Keratinocyte (primary cell): ENCODE measurements at regions not wholly inside any gene's neighbourhood (a gene's known extent, or its start where the extent isn't known, plus 50 kb on each side); places are given as distances from the start of the nearest gene placed in this dataset.

Source experiments
- DNase-seq: peaks from one replicate; pipeline ENCODE4 v3.0.0-alpha.2; 2011; ENCODE audit warnings: low read depth, missing footprints, low spot score
- FAIRE-seq: peaks from 2 replicates; lab custom pipeline; 2011; peaks lifted over from hg19 to GRCh38; lab: Jason Lieb, UNC
- H2AFZ ChIP-seq: 2 replicates; pipeline ENCODE4 v1.6.0; 2012; ENCODE audit warnings: low read length, control low read depth, inconsistent platforms; ENCODE audit not compliant: control insufficient read depth
- H3K27ac ChIP-seq: 2 replicates; pipeline ENCODE4 v1.5.1; 2011; ENCODE audit warnings: low read length; ENCODE audit not compliant: control insufficient read depth, insufficient read depth
- H3K27me3 ChIP-seq: 3 replicates; pipeline ENCODE4 v1.6.0; 2011; ENCODE audit warnings: low read length; ENCODE audit not compliant: control insufficient read depth, insufficient read depth; ENCODE audit errors: extremely low read depth
- H3K36me3 ChIP-seq, 2 experiments: 2 replicates in 1 of 2; 3 replicates in 1 of 2; pipeline ENCODE4 v1.5.1; 2011; ENCODE audit warnings: low read length in 2 of 2, mild to moderate bottlenecking in 1 of 2; ENCODE audit not compliant: control insufficient read depth in 2 of 2, insufficient read depth in 2 of 2; ENCODE audit errors: extremely low read depth in 1 of 2
- H3K4me1 ChIP-seq: 3 replicates; pipeline ENCODE4 v1.5.1; 2011; ENCODE audit warnings: low read length; ENCODE audit not compliant: control insufficient read depth, insufficient read depth; ENCODE audit errors: extremely low read depth
- H3K4me2 ChIP-seq: 3 replicates; pipeline ENCODE4 v1.6.0; 2011; ENCODE audit warnings: low read depth, low read length; ENCODE audit not compliant: control insufficient read depth, insufficient read depth; ENCODE audit errors: extremely low read depth
- H3K4me3 ChIP-seq, 3 experiments: fragments of 200-600 bp in 1 of 3; sonication (generic) in 1 of 3; 2 replicates in 2 of 3; 3 replicates in 1 of 3; pipeline ENCODE4 v1.5.1; 2011 to 2016; ENCODE audit warnings: low read length in 3 of 3, mild to moderate bottlenecking in 3 of 3, control low read depth in 2 of 3, inconsistent platforms in 1 of 3, low read depth in 1 of 3, mixed read lengths in 1 of 3, mixed run types in 1 of 3, moderate library complexity in 1 of 3; ENCODE audit not compliant: control insufficient read depth in 2 of 3, insufficient read depth in 2 of 3; ENCODE audit errors: extremely low read depth in 1 of 3
- H3K79me2 ChIP-seq: 2 replicates; pipeline ENCODE4 v1.6.0; 2012; ENCODE audit warnings: low read length; ENCODE audit not compliant: control insufficient read depth, insufficient read depth
- H3K9ac ChIP-seq: 3 replicates; pipeline ENCODE4 v1.6.0; 2011; ENCODE audit warnings: low read length; ENCODE audit not compliant: control insufficient read depth, insufficient read depth; ENCODE audit errors: extremely low read depth
- H3K9me1 ChIP-seq: 3 replicates; pipeline ENCODE4 v1.6.0; 2011; ENCODE audit warnings: low read length; ENCODE audit not compliant: control insufficient read depth, insufficient read depth; ENCODE audit errors: extremely low read depth
- H3K9me3 ChIP-seq: 2 replicates; pipeline ENCODE4 v1.5.1; 2012; ENCODE audit warnings: low read depth, low read length; ENCODE audit not compliant: control insufficient read depth
- H4K20me1 ChIP-seq: 3 replicates; pipeline ENCODE4 v1.6.0; 2011; ENCODE audit warnings: low read length; ENCODE audit not compliant: control insufficient read depth, insufficient read depth; ENCODE audit errors: extremely low read depth
- EZH2 ChIP-seq: IDR thresholded peaks from one replicate; pipeline ENCODE4 v1.6.1; 2012; ENCODE audit warnings: inconsistent platforms, mild to moderate bottlenecking, low read length, moderate library complexity
- dilution Hi-C: fragments of 300-500 bp; cut with MboI; formaldehyde crosslinking; loops from one replicate; pipeline ENCODE4 v1.7.0; 2020; ENCODE audit warnings: low sequenced_read_pairs; ENCODE audit not compliant: extremely low pct_ligation_motif_present
- TF ChIP-seq, protein P1 (sequence below), 3 experiments: IDR thresholded peaks in 1 of 3; conservative IDR thresholded peaks in 1 of 3; optimal IDR thresholded peaks in 1 of 3; 2 replicates in 2 of 3; 3 replicates in 1 of 3; pipeline versions ENCODE3 to v1.5.1; 2011; ENCODE audit warnings: low read length in 3 of 3, mild to moderate bottlenecking in 3 of 3, moderate library complexity in 2 of 3, control low read depth in 1 of 3, inconsistent platforms in 1 of 3; ENCODE audit not compliant: insufficient read depth in 2 of 3; ENCODE audit errors: extremely low read depth in 1 of 3

DNA sequence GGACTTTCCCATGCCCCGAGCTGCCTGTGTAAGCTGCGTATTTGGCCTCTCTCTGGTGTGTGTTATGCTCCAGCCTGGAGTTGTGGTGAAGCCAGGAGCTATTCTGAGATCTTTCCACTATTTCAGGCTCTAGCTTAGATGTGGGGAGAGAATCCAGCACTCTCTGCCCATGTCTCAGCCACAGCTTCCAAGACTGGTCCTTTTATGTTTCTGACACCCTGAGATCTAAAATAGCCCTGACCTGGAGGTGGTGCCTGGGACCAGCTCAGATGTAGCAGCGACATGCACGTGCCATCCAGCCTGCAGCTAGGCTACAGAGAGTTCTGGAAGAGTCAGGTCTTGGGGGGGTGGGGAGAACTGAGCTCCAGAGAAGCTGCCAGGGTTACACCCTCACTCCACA lies 76.5 kb downstream of the TENT5C start:
- H3K4me3 ChIP-seq: no peak overlapping the region
- H4K20me1 ChIP-seq: no peaks in the 10 kb centered on the region
- TF ChIP-seq, protein P1, sequence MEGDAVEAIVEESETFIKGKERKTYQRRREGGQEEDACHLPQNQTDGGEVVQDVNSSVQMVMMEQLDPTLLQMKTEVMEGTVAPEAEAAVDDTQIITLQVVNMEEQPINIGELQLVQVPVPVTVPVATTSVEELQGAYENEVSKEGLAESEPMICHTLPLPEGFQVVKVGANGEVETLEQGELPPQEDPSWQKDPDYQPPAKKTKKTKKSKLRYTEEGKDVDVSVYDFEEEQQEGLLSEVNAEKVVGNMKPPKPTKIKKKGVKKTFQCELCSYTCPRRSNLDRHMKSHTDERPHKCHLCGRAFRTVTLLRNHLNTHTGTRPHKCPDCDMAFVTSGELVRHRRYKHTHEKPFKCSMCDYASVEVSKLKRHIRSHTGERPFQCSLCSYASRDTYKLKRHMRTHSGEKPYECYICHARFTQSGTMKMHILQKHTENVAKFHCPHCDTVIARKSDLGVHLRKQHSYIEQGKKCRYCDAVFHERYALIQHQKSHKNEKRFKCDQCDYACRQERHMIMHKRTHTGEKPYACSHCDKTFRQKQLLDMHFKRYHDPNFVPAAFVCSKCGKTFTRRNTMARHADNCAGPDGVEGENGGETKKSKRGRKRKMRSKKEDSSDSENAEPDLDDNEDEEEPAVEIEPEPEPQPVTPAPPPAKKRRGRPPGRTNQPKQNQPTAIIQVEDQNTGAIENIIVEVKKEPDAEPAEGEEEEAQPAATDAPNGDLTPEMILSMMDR (optimal IDR thresholded peaks at IDR 0.05 in 1 of 3, IDR thresholded peaks at IDR 0.05 in 1 of 3, conservative IDR thresholded peaks at IDR 0.05 in 1 of 3; ENCODE audit: extremely low read depth in 1 of 3, insufficient read depth in 2 of 3, low read length in 3 of 3): no peak
- dilution Hi-C loops: no loop called here
- FAIRE-seq (no peak), DNase-seq (no peak)
- H3K9me1 ChIP-seq: no peaks in the 10 kb centered on the region
- H3K27me3 ChIP-seq: no peaks in the 10 kb centered on the region
- H3K9me3 ChIP-seq: no peaks in the 10 kb centered on the region
- no peaks in the 10 kb centered on the region for H3K36me3 ChIP-seq
- H3K9ac ChIP-seq: no peak overlapping the region
- H2AFZ ChIP-seq: no peak overlapping the region
- H3K79me2 ChIP-seq: no peaks in the 10 kb centered on the region
- no peaks in the 10 kb centered on the region for H3K4me1 ChIP-seq
- no peak overlapping the region for H3K4me2 ChIP-seq
- H3K27ac ChIP-seq: no peak overlapping the region

- H3K79me2 ChIP-seq: no peaks in the 10 kb centered on the region
- H3K36me3 ChIP-seq: no peaks in the 10 kb centered on the region
- FAIRE-seq (no peak), DNase-seq (no peak)
- dilution Hi-C loops: no loop called here
- no peaks in the 10 kb centered on the region for H3K27me3 ChIP-seq
- no peaks in the 10 kb centered on the region for H3K9me1 ChIP-seq
- H3K27ac ChIP-seq: no peak overlapping the region
- no peak overlapping the region for H3K9ac ChIP-seq
- no peaks in the 10 kb centered on the region for H3K9me3 ChIP-seq
- no peaks in the 10 kb centered on the region for H4K20me1 ChIP-seq
- H2AFZ ChIP-seq: no peak overlapping the region
- H3K4me3 ChIP-seq: no peak overlapping the region
- TF ChIP-seq, protein P1 (optimal IDR thresholded peaks at IDR 0.05 in 1 of 3, IDR thresholded peaks at IDR 0.05 in 1 of 3, conservative IDR thresholded peaks at IDR 0.05 in 1 of 3; ENCODE audit: extremely low read depth in 1 of 3, insufficient read depth in 2 of 3, low read length in 3 of 3): no peak
- no peak for TF ChIP-seq EZH2
- no peaks in the 10 kb centered on the region for H3K4me1 ChIP-seq
- H3K4me2 ChIP-seq: no peak overlapping the region
Measured at GRCh38 chr1:117683571-117684285, 77.9 kb downstream of the TENT5C start.
